Hepatocyte (in vitro differentiated cells): ENCODE measurements at regions not wholly inside any gene's neighbourhood (a gene's known extent, or its start where the extent isn't known, plus 50 kb on each side); places are given as distances from the start of the nearest gene placed in this dataset.

Experiments used
- EZH2 ChIP-seq: fragments of 200-600 bp; sonication (generic); IDR thresholded peaks from 2 replicates; pipeline ENCODE4 v1.6.1; 2016; ENCODE audit warnings: antibody characterized with exemption, mild to moderate bottlenecking, borderline replicate concordance
- TF ChIP-seq, protein P1 (sequence below): fragments of 200-600 bp; sonication (generic); IDR thresholded peaks from 2 replicates; pipeline ENCODE4 v1.5.1; 2016; ENCODE audit warnings: antibody characterized with exemption, mild to moderate bottlenecking; ENCODE audit not compliant: poor library complexity

DNA sequence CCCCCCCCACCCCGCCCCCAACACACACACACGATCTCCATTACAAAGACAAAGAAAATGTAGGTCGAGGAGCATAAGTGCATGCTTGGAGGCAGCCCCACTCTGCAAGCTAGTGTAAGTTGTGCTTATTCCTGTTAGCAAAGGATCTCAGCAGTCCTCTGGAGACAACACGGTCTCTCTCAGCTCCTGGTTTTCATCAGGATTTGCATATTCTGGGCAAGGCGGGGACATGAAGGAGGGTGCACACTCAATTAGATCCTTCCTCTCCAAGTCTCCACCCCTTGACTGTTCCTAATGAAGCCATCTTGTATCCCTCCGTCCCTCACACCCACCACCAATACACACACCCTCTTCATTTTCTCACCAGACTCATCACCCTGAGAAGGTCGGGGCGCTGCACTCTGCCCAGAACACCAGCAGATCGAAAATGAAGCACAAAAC, 63.8 kb downstream of the MRPL46 start:
- TF ChIP-seq, protein P1, sequence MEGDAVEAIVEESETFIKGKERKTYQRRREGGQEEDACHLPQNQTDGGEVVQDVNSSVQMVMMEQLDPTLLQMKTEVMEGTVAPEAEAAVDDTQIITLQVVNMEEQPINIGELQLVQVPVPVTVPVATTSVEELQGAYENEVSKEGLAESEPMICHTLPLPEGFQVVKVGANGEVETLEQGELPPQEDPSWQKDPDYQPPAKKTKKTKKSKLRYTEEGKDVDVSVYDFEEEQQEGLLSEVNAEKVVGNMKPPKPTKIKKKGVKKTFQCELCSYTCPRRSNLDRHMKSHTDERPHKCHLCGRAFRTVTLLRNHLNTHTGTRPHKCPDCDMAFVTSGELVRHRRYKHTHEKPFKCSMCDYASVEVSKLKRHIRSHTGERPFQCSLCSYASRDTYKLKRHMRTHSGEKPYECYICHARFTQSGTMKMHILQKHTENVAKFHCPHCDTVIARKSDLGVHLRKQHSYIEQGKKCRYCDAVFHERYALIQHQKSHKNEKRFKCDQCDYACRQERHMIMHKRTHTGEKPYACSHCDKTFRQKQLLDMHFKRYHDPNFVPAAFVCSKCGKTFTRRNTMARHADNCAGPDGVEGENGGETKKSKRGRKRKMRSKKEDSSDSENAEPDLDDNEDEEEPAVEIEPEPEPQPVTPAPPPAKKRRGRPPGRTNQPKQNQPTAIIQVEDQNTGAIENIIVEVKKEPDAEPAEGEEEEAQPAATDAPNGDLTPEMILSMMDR, result no peak
- TF ChIP-seq EZH2, result no peak
